ENCODE measurements at regions not wholly inside any gene's neighbourhood (a gene's known extent, or its start where the extent isn't known, plus 50 kb on each side); places are given as distances from the start of the nearest gene placed in this dataset.

DNA sequence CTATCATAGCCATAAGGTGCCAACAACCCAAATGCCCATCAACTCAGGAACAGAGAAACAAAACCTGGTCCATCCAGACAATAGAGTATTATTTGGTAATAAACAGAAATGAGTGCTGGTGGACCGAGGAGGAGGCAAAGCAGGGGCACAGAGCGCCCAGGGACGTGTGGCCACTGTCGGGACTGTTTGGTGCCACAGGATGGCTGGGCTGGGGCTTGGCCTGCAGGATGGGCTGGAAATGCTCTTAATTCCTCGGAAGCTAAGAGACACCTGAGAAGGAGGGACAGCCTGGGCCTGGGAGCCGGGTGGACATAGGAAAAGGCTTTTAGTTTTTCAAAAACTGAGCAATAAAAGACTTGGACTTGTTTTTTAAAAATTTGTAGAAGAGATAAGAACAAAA is 216.4 kb downstream of the DLL1 start:
- H3K23ac ChIP-seq (ENCODE audit: insufficient read length) = no peak overlapping the region
- no peaks in the 10 kb centered on the region; a peak in 1 of 8 replicates for H3K36me3 ChIP-seq (ENCODE audit: control insufficient read depth in 2 of 4, insufficient read depth in 4 of 4, low read length in 3 of 4)
- FAIRE-seq (no peak), DNase-seq (ENCODE audit: low read depth in 1 of 2, low spot score in 2 of 2) (no peak)
- H3K14ac ChIP-seq (ENCODE audit: insufficient read length) = no peak overlapping the region
- no peak overlapping the region for H2AFZ ChIP-seq (ENCODE audit: low read length)
- no peak overlapping the region for H3K4me3 ChIP-seq (ENCODE audit: extremely low read depth in 1 of 4, insufficient read depth in 2 of 4, low read depth in 3 of 4, low read length in 4 of 4)
- H2BK5ac ChIP-seq (ENCODE audit: low read depth, low read length) = no peak overlapping the region
- no peaks in the 10 kb centered on the region for H3K79me1 ChIP-seq (ENCODE audit: low read depth, low read length)
- no peak overlapping the region for H2BK12ac ChIP-seq (ENCODE audit: low read depth, low read length)
- H3K18ac ChIP-seq (ENCODE audit: extremely low read depth, low read length) = no peak overlapping the region
- no peak overlapping the region for H2BK120ac ChIP-seq (replicated peaks; ENCODE audit: low read depth, low read length)
- no peak overlapping the region for H2BK20ac ChIP-seq (ENCODE audit: low read length)
- H4K20me1 ChIP-seq (replicated peaks in 1 of 2; ENCODE audit: control insufficient read depth in 1 of 2, insufficient read depth in 2 of 2, low read length in 2 of 2) = no peaks in the 10 kb centered on the region
- no peaks in the 10 kb centered on the region for H3K27me3 ChIP-seq (replicated peaks in 1 of 4; ENCODE audit: control insufficient read depth in 3 of 4, extremely low read depth in 1 of 4, insufficient read depth in 3 of 4, low read length in 3 of 4)
- H4K5ac ChIP-seq (ENCODE audit: insufficient read length, low read depth, low read length) = no peak overlapping the region
- no peak overlapping the region for H4K91ac ChIP-seq (replicated peaks; ENCODE audit: insufficient read length, low read length)
- peaks cover 0 to 2% (median 0%) of the 10 kb centered on the region in 4 experiments; a peak in 1 of 7 replicates for H3K4me1 ChIP-seq (replicated peaks in 1 of 4; ENCODE audit: control insufficient read depth in 3 of 4, insufficient read depth in 4 of 4, low read length in 3 of 4)
- no peak overlapping the region for H3K4ac ChIP-seq (replicated peaks; ENCODE audit: insufficient read length, low read depth, low read length)
- no peak overlapping the region for H2BK15ac ChIP-seq (ENCODE audit: low read length)
- H3K4me2 ChIP-seq (ENCODE audit: insufficient read depth in 1 of 2, low read depth in 2 of 2, low read length in 2 of 2) = no peak overlapping the region
- H3K23me2 ChIP-seq (ENCODE audit: low read depth, low read length) = no peaks in the 10 kb centered on the region
- POLR2A ChIA-PET (ENCODE audit: partially characterized antibody) = no interaction called here
- no peak overlapping the region for H3K27ac ChIP-seq (ENCODE audit: low read depth, low read length)
- no peak overlapping the region for H3K56ac ChIP-seq (replicated peaks; ENCODE audit: insufficient read length, low read depth, low read length)
- no peaks in the 10 kb centered on the region for H3K79me2 ChIP-seq (ENCODE audit: control insufficient read depth in 1 of 2, insufficient read depth in 2 of 2, low read length in 2 of 2)
- no peak overlapping the region for H2AK5ac ChIP-seq (ENCODE audit: low read depth, low read length)
- H4K8ac ChIP-seq (ENCODE audit: extremely low read depth, insufficient read depth, low read length) = no peak overlapping the region
- H3K9me3 ChIP-seq (ENCODE audit: insufficient read depth in 2 of 2, low read depth in 1 of 2, low read length in 1 of 2) = peaks cover 8 to 9% of the 10 kb centered on the region in 2 experiments; a peak in 2 of 4 replicates
- CTCF ChIA-PET (ENCODE audit: partially characterized antibody) = no interaction called here
- WGBS, 2 experiments (ENCODE audit: extremely low coverage in 1 of 2, insufficient coverage in 1 of 2, insufficient read length in 1 of 2, insufficient replicate concordance in 2 of 2, low coverage in 1 of 2, low lambda C conversion rate in 2 of 2, missing lambda C conversion rate in 1 of 2) = 85% methylated on average over 6 of the region's 6 CpGs; no CpG with 5 or more reads in 1 of the 2 experiments
- no peak overlapping the region for H3K9ac ChIP-seq (replicated peaks in 1 of 4; ENCODE audit: extremely low read depth in 1 of 4, low read depth in 3 of 4, low read length in 3 of 4)
- TF ChIP-seq CBX8 (IDR thresholded peaks at IDR 0.05; ENCODE audit: borderline replicate concordance, low read depth, low read length) (no peak), TAF1 (IDR thresholded peaks at IDR 0.05; ENCODE audit: low read depth, low read length) (no peak), RBBP5 (IDR thresholded peaks at IDR 0.05; ENCODE audit: borderline replicate concordance, low read depth, low read length) (no peak), GTF2F1 (IDR thresholded peaks at IDR 0.05; ENCODE audit: borderline replicate concordance, low read depth, low read length) (no peak), TBP (IDR thresholded peaks at IDR 0.05; ENCODE audit: low read depth, low read length) (no peak), EP300 (IDR thresholded peaks at IDR 0.05; ENCODE audit: borderline replicate concordance in 1 of 2, low read depth in 2 of 2, low read length in 2 of 2) (no peak), CHD1 (IDR thresholded peaks at IDR 0.05; ENCODE audit: low read depth, low read length) (no peak), GABPA (IDR thresholded peaks at IDR 0.05; ENCODE audit: borderline replicate concordance, insufficient read depth, low read length) (no peak), CBX5 (IDR thresholded peaks at IDR 0.05; ENCODE audit: low read depth, low read length) (no peak), RFX5 (IDR thresholded peaks at IDR 0.05; ENCODE audit: borderline replicate concordance, low read depth, low read length) (no peak), ZNF274 (IDR thresholded peaks at IDR 0.05; ENCODE audit: borderline replicate concordance, extremely low read depth, low read length) (no peak), POLR2A (IDR thresholded peaks at IDR 0.05; ENCODE audit: control extremely low read depth in 1 of 2, low read depth in 2 of 2, low read length in 2 of 2) (no peak)
- TF ChIP-seq, protein P1, sequence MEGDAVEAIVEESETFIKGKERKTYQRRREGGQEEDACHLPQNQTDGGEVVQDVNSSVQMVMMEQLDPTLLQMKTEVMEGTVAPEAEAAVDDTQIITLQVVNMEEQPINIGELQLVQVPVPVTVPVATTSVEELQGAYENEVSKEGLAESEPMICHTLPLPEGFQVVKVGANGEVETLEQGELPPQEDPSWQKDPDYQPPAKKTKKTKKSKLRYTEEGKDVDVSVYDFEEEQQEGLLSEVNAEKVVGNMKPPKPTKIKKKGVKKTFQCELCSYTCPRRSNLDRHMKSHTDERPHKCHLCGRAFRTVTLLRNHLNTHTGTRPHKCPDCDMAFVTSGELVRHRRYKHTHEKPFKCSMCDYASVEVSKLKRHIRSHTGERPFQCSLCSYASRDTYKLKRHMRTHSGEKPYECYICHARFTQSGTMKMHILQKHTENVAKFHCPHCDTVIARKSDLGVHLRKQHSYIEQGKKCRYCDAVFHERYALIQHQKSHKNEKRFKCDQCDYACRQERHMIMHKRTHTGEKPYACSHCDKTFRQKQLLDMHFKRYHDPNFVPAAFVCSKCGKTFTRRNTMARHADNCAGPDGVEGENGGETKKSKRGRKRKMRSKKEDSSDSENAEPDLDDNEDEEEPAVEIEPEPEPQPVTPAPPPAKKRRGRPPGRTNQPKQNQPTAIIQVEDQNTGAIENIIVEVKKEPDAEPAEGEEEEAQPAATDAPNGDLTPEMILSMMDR (IDR thresholded peaks at IDR 0.05; ENCODE audit: control extremely low read depth in 1 of 3, insufficient read depth in 1 of 3, low read depth in 1 of 3, low read length in 3 of 3) = no peak

Measured in H1 (cell line).